K562 (cell line): ENCODE measurements at regions not wholly inside any gene's neighbourhood (a gene's known extent, or its start where the extent isn't known, plus 50 kb on each side); places are given as distances from the start of the nearest gene placed in this dataset.

Experiments used
- ATAC-seq: fragments of 200-7000 bp; cut with Tn5 transposase; 3 replicates; pipeline ENCODE4 v1.9.1; 2020; ENCODE audit warnings: moderate library complexity
- BruUV-seq: library from RNA; stranded (reverse); fragments of 400-500 nt; replicated peaks from 2 replicates; lab custom pipeline; 2021; lab: Mats Ljungman, UMichigan
- CTCF ChIA-PET: fragments of 300-600 bp; formaldehyde crosslinking; extraction: SDS; loops from one replicate; lab custom pipeline; 2021; ENCODE audit warnings: low intra/inter-chr PET ratio; lab: Yijun Ruan, JAX
- POLR2A ChIA-PET: fragments of 300-600, 350-650 bp; sonication (Branson Sonifier 250); formaldehyde crosslinking; extraction: SDS; loops from one replicate; lab custom pipeline; 2021; ENCODE audit warnings: antibody characterized with exemption, inconsistent platforms; lab: Yijun Ruan, JAX
- DNase-seq, 4 experiments: peaks; one replicate each; pipeline versions ENCODE4 v3.0.0 to v3.0.0-alpha.2; 2011 to 2018; ENCODE audit warnings: low spot score in 3 of 4, mixed read lengths in 3 of 4; ENCODE audit errors: extremely low read depth in 1 of 4
- FAIRE-seq: peaks from 2 replicates; lab custom pipeline; 2011; peaks lifted over from hg19 to GRCh38; lab: Jason Lieb, UNC
- H2AFZ ChIP-seq: 2 replicates; pipeline ENCODE4 v1.6.0; 2011; ENCODE audit warnings: low read depth, low read length, control low read depth, inconsistent platforms
- H3K27ac ChIP-seq: fragments of 200-600 bp; 3 replicates; pipeline ENCODE4 v1.8.0; 2011; ENCODE audit warnings: low read depth, mild to moderate bottlenecking, control low read depth, inconsistent platforms, low read length, moderate library complexity, mixed read lengths; ENCODE audit errors: extremely low read depth
- H3K27me3 ChIP-seq, 2 experiments: fragments of 300-600 bp in 1 of 2; 2 replicates in 1 of 2; 3 replicates in 1 of 2; pipeline versions ENCODE4 v1.6.0 to v1.8.0; 2011; ENCODE audit warnings: inconsistent platforms in 2 of 2, low read length in 2 of 2, mild to moderate bottlenecking in 1 of 2, mixed read lengths in 1 of 2, moderate library complexity in 1 of 2; ENCODE audit not compliant: control insufficient read depth in 2 of 2, insufficient read depth in 2 of 2
- H3K36me3 ChIP-seq: fragments of 300-600 bp; 3 replicates; pipeline ENCODE4 v1.8.0; 2011; ENCODE audit warnings: mild to moderate bottlenecking, low read length, inconsistent platforms; ENCODE audit not compliant: control insufficient read depth, insufficient read depth
- H3K4me1 ChIP-seq, 2 experiments: fragments of 200-600 bp in 1 of 2; replicated peaks in 1 of 2; 2 replicates in 1 of 2; 3 replicates in 1 of 2; pipeline versions ENCODE4 v1.5.1 to v1.8.0; 2011; ENCODE audit warnings: inconsistent platforms in 2 of 2, low read length in 2 of 2, mild to moderate bottlenecking in 1 of 2, mixed read lengths in 1 of 2, moderate library complexity in 1 of 2; ENCODE audit not compliant: control insufficient read depth in 2 of 2, insufficient read depth in 2 of 2
- H3K4me2 ChIP-seq: 2 replicates; pipeline ENCODE4 v1.6.1; 2011; ENCODE audit warnings: low read length, control low read depth, inconsistent platforms, mixed read lengths; ENCODE audit not compliant: insufficient read depth
- H3K4me3 ChIP-seq: fragments of 200-600 bp; sonication (generic), shearing (Covaris generic); 2 replicates; pipeline ENCODE4 v1.5.1; 2016; ENCODE audit warnings: control low read depth, inconsistent platforms
- H3K79me2 ChIP-seq: fragments of 200-600 bp; 3 replicates; pipeline ENCODE4 v1.8.0; 2011; ENCODE audit warnings: low read length, inconsistent platforms; ENCODE audit not compliant: control insufficient read depth, insufficient read depth
- H3K9ac ChIP-seq, 2 experiments: 2 replicates each; pipeline versions ENCODE4 v1.6.0 to v1.6.1; 2011; ENCODE audit warnings: low read depth in 2 of 2, low read length in 2 of 2, control low read depth in 1 of 2, inconsistent platforms in 1 of 2, mild to moderate bottlenecking in 1 of 2, mixed read lengths in 1 of 2; ENCODE audit not compliant: insufficient read depth in 1 of 2
- H3K9me1 ChIP-seq: one replicate; pipeline ENCODE4 v1.6.0; 2011; ENCODE audit warnings: inconsistent platforms, mild to moderate bottlenecking, low read length, moderate library complexity; ENCODE audit not compliant: control insufficient read depth, insufficient read depth
- H3K9me3 ChIP-seq: replicated peaks from 2 replicates; pipeline ENCODE4 v1.5.1; 2011; ENCODE audit warnings: low read depth, low read length, inconsistent platforms; ENCODE audit not compliant: control insufficient read depth, insufficient read depth
- H4K20me1 ChIP-seq: replicated peaks from 2 replicates; pipeline ENCODE4 v1.6.1; 2011; ENCODE audit warnings: low read length, inconsistent platforms, mixed read lengths; ENCODE audit not compliant: control insufficient read depth, insufficient read depth
- ARID3B ChIP-seq: fragments of 250-450 bp; sonication (Bioruptor Pico); IDR thresholded peaks from 2 replicates; pipeline ENCODE4 v1.4.0; 2020; ENCODE audit warnings: borderline replicate concordance
- KAT7 ChIP-seq: sonication (generic); formaldehyde crosslinking; IDR thresholded peaks from 2 replicates; pipeline ENCODE4 v1.8.0; 2022; ENCODE audit warnings: missing genetic modification reagents, mild to moderate bottlenecking, borderline replicate concordance
- MEIS2 ChIP-seq: fragments of 450-650 bp; IDR thresholded peaks from 2 replicates; pipeline ENCODE4 v1.6.1; 2014; ENCODE audit warnings: mild to moderate bottlenecking; ENCODE audit not compliant: partially characterized antibody
- PCBP1 ChIP-seq: fragments of 200-400 bp; formaldehyde crosslinking; IDR thresholded peaks from 2 replicates; pipeline ENCODE4 v1.6.1; 2018; ENCODE audit warnings: mild to moderate bottlenecking, low read depth, low read length; ENCODE audit not compliant: poor library complexity, severe bottlenecking
- POLR2H ChIP-seq: IDR thresholded peaks from 2 replicates; pipeline ENCODE4 v1.6.1; 2016; ENCODE audit warnings: missing genetic modification characterization, low read depth, mild to moderate bottlenecking, control low read depth, missing compliant biosample characterization, moderate library complexity
- ZNF134 ChIP-seq: fragments of 250-450 bp; sonication (Bioruptor Pico); conservative IDR thresholded peaks from 2 replicates; pipeline ENCODE4 v1.4.0; 2020
- WGBS: fragments of 100-300 bp; shearing (Covaris generic); methylation state at CpG from one replicate; pipeline ENCODE4 v1.1.6; 2016; ENCODE audit warnings: low coverage, mixed read lengths; ENCODE audit not compliant: insufficient coverage; ENCODE audit errors: missing lambda C conversion rate; 5-methylcytosine and 5-hydroxymethylcytosine counted together
- in situ Hi-C: fragments of 300-500 bp; cut with MboI; formaldehyde crosslinking; loops from 4 replicates; pipeline ENCODE4 v1.15.0; 2018; ENCODE audit warnings: inconsistent platforms, mixed read lengths
- intact Hi-C: fragments of 100-400 bp; cut with micrococcal nuclease; formaldehyde crosslinking; loops from 2 replicates; pipeline ENCODE4 v1.14.2; 2022

DNA sequence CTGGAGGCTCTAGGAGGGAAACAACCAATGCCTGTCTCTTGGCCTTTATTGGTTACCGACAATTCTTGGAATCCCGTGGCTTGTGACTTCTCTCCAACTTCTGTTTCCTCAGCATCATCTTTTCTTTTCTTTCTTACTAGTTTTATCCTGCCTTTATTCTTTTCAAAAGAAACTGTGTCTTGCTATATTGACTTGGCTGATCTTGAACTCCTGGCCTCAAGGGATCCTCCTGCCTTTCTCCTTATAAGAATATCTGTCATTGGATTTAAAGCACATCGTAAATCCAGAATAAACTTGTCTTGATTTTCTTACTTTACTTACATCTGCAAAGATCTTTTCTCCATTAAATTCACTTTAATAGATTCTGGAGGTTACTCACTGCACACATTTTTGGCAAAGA, 49.9 kb upstream of the UGT2B10 start:
- Histone ChIP-seq H3K27me3 (no peaks in the 10 kb centered on the region), H3K4me2 (no peak overlapping the region), H3K4me1 (no peaks in the 10 kb centered on the region), H3K9me1 (no peaks in the 10 kb centered on the region), H3K79me2 (no peaks in the 10 kb centered on the region), H4K20me1 (no peaks in the 10 kb centered on the region), H3K9ac (no peak overlapping the region), H3K4me3 (no peak overlapping the region), H2AFZ (no peak overlapping the region), H3K27ac (no peak overlapping the region), H3K36me3 (no peaks in the 10 kb centered on the region), H3K9me3 (no peaks in the 10 kb centered on the region; the same call in 1 of the 2 replicates)
- no TSS peak for BruUV-seq
- 3% methylated on average over 3 of the region's 3 CpGs for WGBS
- in situ Hi-C loops (loop anchor here (25.0 kb wide), 1 partner anchor 1096 kb away; the partner anchor contains the start of gene SULT1E1), intact Hi-C loops (no loop called here)
- ATAC-seq (no peak), DNase-seq (peak in 1 of 4 experiments; percentile 1), FAIRE-seq (no peak)
- TF ChIP-seq PCBP1 (no peak), MEIS2 (no peak), KAT7 (no peak), POLR2H (no peak), ARID3B (CRISPR knock-in tag) (no peak), ZNF134 (CRISPR knock-in tag) (no peak)
- ChIA-PET POLR2A (no interaction called here), CTCF (no interaction called here)
